AG09319 (cell line): ENCODE measurements at regions not wholly inside any gene's neighbourhood (a gene's known extent, or its start where the extent isn't known, plus 50 kb on each side); places are given as distances from the start of the nearest gene placed in this dataset.

Experiments
- DNase-seq: peaks from one replicate; pipeline ENCODE4 v3.0.0-alpha.2; 2010; ENCODE audit warnings: low read depth; ENCODE audit errors: extremely low read depth
- CTCF ChIP-seq: IDR thresholded peaks from 2 replicates; pipeline ENCODE4 v1.5.1; 2011; ENCODE audit warnings: low read depth, mild to moderate bottlenecking, inconsistent platforms, low read length, moderate library complexity

- DNase-seq = no peak
These were observed 64.3 kb upstream of the SIRPG start for GRCh38 chr20:1721687-1722512.

DNA sequence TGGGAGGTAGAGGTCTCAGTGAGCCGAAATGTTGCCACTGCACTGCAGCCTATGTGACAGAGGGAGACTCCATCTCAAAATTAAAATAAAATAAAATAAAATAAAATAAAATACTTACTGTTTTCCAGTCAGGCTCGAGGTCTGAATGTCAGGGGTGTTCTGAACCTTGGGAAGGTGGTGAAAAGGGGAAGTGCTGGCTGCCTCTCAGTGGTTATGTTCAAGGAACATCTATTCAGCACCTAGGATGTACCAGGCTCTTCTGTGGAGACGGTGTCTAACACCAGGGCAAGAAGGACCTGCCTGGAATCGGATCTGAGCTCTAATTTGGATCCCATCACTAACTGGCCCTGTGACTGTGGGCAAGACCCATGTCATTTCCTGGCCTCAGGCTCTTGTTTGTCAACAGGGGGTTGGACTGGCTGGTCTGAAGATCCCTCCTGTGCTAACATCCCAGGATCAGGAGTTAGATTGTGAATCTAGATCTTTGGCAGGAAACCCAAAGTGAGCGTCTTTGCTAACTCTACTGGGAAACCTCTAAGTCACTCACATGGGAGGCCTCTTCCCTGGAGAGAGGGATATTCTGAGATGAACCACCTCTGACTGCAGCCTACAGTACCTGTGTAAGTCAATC lies 63.4 kb upstream of the SIRPG start:
- DNase-seq = no peak
- TF ChIP-seq CTCF = no peak

More at GRCh38 chr20:1721687-1722512, 64.3 kb upstream of the SIRPG start:
- TF ChIP-seq CTCF = no peak

DNA sequence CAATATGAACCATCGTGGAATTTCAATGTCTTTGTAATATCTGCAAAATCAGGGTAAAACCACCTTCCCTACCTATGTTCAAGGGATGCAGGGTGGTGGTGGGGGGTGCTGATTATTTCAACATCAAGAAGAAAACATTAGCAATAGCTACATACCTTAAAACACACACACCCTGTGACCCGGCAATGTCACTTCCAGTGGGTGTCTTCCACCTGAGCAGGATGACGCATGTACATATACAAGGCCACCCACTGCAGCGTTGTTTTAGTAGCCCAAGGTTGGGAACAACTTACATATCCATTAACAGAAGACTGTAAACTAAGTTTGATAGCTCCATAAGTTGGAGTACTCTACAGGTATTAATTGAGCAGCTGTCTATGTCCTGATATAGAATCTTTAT lies 62.6 kb upstream of the SIRPG start:
- TF ChIP-seq CTCF = no peak

GRCh38 chr20:1718604-1719384 lies 61.2 kb upstream of the SIRPG start:
- TF ChIP-seq CTCF = no peak
- DNase-seq = peak; percentile 56

More for the DNA sequence above, 62.6 kb upstream of the SIRPG start:
- no peak for DNase-seq

- no peak for DNase-seq
- TF ChIP-seq CTCF = no peak
These were observed 55.4 kb upstream of the SIRPG start for GRCh38 chr20:1712634-1713624.

- no peak for DNase-seq
- no peak for TF ChIP-seq CTCF
These were observed 54.4 kb upstream of the SIRPG start for GRCh38 chr20:1711826-1712601.
